HCEC 1CT (cell line): ENCODE measurements at regions not wholly inside any gene's neighbourhood (a gene's known extent, or its start where the extent isn't known, plus 50 kb on each side); places are given as distances from the start of the nearest gene placed in this dataset.
"Not testable (repeated sequence)": the region's sequence is repeated elsewhere in the genome, so short reads cannot be mapped to it uniquely, and the experiment has no call there.

Experiments
- DNase-seq: peaks from one replicate; pipeline ENCODE4 v3.0.0-alpha.2; 2017

DNA sequence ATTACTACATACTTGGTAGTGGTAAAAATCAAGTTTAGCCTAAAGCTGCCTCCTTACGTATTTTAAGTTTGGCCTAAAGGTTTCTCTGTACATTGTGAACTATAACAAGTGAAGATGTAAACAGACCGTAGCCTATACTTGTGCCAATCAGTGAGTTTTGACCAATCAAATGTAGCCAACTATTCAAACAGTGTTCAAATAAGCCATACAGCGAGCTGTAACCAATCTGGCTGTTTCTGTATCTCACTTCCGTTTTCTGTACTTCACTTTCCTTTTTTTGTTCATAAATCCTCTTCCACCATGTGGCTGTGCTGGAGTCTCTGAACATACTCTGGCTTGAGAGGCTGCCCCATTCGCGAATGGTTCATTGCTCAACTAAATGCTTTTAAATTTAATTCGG is 2504.6 kb downstream of the PCDH9 start:
- no peak for DNase-seq

- DNase-seq = no peak
These were observed 2506.4 kb downstream of the PCDH9 start for GRCh38 chr13:64723724-64724123.

GRCh38 chr13:64718116-64718515 is 2512.0 kb downstream of the PCDH9 start:
- DNase-seq = no peak

GRCh38 chr13:64716936-64717335 is 2513.2 kb downstream of the PCDH9 start:
- DNase-seq = no peak

DNA sequence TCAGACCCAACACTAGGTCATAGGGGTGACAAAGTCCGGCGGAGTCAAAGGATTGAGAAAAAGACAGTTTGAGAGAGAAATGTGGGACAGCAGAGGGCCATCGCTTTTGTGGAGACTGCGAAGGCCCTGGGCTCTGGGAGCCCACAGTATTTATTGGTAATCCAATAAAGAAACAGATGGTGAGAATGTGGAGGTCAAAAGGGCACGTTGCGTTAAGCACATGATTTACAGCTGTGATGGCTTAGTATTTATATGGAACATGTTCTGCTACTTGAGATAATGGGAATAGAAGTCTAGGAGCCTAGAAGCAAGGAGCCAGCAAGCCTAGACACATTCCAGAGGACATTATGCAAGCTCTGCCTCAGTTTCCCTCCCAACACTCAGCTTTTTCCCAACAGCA is 2521.1 kb downstream of the PCDH9 start:
- DNase-seq = no peak

DNA sequence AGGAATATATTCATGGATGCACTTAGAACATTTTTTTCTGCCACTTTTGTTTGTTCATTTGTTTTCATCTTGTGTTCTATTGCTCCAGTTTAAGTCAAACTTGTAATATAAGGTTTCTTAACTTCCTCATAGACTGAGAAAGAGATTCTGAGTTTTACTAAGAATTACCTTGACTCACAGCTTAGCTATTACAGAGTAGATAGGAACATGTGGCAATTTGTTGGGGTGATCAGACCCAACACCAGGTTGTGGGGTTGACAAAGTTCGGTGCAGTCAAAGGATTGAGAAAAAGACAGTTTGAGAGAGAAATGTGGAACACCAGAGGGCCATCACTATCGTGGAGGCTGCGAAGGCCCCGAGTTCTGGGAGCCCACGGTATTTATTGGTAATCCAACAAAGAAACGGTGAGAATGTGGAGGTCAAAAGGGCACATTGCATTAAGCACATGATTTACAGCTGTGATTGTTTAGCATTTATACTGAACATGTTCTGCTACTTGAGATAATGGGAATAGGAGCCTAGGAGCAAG is 2526.0 kb downstream of the PCDH9 start:
- no peak for DNase-seq

GRCh38 chr13:64697226-64697625 is 2532.9 kb downstream of the PCDH9 start:
- DNase-seq = no peak

- DNase-seq = no peak
These were observed 2541.1 kb downstream of the PCDH9 start for GRCh38 chr13:64688893-64689677.

DNA sequence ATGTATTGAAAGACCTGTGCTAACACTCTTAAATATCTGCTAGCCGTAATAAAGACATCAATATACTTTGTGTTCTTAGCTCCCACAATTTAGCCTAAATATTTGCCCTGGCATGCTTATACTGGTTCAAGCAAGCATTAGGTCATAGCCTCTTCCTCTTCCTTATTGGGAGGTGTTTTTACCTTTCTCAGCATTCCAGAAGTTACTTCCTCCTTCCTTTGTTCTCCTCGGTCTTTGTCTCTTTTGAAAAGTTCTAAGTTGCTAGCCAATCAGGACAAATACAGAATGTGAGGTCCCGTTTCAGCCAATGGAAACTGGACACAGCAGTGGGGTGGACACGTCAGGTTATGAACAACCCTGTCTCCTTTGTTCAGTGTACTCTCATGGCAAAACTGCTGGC is 2543.6 kb downstream of the PCDH9 start:
- DNase-seq = not testable (repeated sequence)

DNA sequence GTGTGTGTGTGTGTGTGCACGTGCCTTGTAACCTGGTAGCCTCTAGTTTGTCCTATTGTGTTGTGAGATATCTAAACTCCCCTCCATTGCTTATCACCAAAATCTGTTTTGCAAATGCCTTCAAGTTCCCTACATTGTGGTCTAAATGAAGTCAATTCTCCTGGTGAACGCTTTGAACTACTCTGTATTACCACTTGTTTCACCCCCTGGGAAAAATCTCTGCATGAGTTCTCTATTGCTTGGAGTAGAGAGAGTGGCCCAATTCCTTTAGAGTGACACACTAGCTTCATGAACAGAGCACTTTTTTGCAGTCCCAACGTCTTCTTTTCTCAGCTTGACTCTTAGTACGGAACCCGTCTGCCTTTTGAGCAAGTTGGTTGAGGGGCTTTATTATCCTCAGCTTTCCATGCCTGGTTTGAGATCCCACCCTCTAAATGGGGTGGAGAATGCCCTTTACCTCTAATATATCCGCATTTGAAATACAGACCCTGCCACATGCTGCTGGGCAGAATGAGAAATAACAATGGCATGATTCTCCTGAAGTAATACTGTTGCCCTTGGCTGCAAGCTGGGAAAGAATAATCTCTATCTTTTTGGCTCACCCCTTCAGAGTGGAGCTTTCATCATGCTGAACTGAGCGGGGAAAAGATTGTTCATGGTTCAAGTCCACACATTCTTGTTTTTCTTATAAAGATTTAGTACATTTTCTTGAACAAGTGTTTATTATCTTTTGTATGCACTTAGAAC is 2545.3 kb downstream of the PCDH9 start:
- DNase-seq = no peak

GRCh38 chr13:64684108-64684507 is 2546.0 kb downstream of the PCDH9 start:
- DNase-seq = no peak

- DNase-seq = no peak
These were observed 2549.4 kb downstream of the PCDH9 start for GRCh38 chr13:64680739-64681138.

DNA sequence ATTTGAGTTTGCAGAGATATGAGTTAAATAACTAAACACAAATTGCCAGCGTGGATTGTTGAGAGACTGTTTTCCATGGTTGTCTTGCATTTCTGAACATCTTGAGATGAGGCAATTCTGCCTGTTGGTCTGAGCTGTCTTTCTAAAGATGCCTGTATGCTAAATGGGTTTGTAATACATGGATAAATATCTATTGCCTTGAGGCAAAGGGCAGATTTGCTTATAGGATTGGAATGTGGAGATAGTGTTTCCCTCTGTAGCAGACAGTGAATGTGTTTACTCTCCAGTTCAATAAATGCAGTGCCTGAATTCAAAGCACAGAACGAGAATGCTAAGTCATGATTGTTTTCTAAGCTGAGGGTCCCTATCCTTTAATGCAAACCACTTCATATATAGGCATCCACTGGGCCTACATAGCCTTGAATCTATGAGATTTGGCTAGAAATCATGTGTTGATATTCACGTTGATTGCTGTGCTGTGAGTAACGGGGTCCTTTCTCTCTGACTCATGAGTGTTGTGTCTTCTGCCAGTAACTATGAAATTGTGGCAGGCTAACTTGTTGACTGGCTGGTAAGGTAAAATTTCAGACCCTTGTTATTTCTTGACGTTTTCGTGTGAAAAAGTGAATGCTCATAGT is 2554.8 kb downstream of the PCDH9 start:
- no peak for DNase-seq

DNA sequence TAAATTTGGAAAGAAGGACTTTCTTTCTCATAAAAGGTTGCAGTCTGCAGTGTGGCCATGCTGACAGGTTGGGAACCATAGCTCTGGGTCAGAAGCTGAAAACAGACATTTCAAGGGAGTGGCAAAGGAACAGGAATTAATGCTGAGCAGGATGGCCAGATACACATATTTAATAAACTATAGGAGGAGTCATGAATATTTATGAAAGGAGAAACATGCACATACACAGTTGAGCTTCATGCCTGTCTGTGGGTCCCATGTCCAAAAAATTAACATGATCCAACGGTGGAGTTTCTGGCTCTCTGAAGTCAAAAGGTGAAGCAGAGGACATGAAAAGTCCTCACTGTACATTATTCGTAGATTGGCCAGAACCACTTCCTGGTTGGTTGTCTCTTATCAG is 2556.0 kb downstream of the PCDH9 start:
- DNase-seq = no peak

- no peak for DNase-seq
These were observed 2557.4 kb downstream of the PCDH9 start for GRCh38 chr13:64672751-64673150.

GRCh38 chr13:64662887-64663593 is 2567.1 kb downstream of the PCDH9 start:
- DNase-seq = no peak

GRCh38 chr13:64648293-64648692 is 2581.8 kb downstream of the PCDH9 start:
- DNase-seq = no peak

GRCh38 chr13:64643066-64643465 is 2587.1 kb downstream of the PCDH9 start:
- DNase-seq = no peak

- DNase-seq = no peak
These were observed 2590.1 kb downstream of the PCDH9 start for GRCh38 chr13:64640002-64640401.

GRCh38 chr13:64639206-64639605 is 2590.9 kb downstream of the PCDH9 start:
- no peak for DNase-seq

DNA sequence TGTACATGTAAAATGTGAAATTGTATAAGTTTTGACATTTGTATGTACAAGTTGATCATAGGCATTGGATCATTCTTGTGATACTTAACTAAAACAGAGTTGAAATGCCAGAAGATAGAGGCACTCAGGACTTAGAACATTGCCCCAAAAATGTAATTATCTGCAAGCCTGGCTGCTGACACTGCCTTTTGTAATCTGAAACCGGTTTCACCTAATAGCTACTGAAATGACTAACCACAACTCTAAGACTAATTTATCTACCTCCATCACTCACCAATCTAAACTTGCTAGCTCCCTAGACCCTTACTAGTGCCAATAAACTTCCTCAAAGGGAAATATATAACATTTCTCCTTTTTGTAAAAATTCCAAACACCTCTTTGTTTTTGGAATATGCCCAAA is 2596.2 kb downstream of the PCDH9 start:
- no peak for DNase-seq

GRCh38 chr13:64627654-64628053 is 2602.5 kb downstream of the PCDH9 start:
- no peak for DNase-seq

GRCh38 chr13:64626105-64626504 is 2604.0 kb downstream of the PCDH9 start:
- no peak for DNase-seq
